Neuronal stem cell (in vitro differentiated cells): ENCODE measurements at regions not wholly inside any gene's neighbourhood (a gene's known extent, or its start where the extent isn't known, plus 50 kb on each side); places are given as distances from the start of the nearest gene placed in this dataset.

Experiments
- DNase-seq: peaks from one replicate; pipeline ENCODE4 v3.0.0-alpha.2; 2013; ENCODE audit warnings: low spot score
- H2AFZ ChIP-seq: one replicate; pipeline ENCODE4 v1.6.1; 2013; ENCODE audit warnings: mild to moderate bottlenecking, low read length, inconsistent platforms
- H2AK5ac ChIP-seq: 2 replicates; pipeline ENCODE4 v1.6.1; 2013; ENCODE audit warnings: low read depth, mild to moderate bottlenecking, inconsistent platforms, low read length, moderate library complexity, mixed read lengths
- H2BK120ac ChIP-seq: 2 replicates; pipeline ENCODE4 v1.6.1; 2013; ENCODE audit warnings: low read depth, mild to moderate bottlenecking, inconsistent platforms, low read length, moderate library complexity, mixed read lengths
- H2BK12ac ChIP-seq: one replicate; pipeline ENCODE4 v1.6.1; 2013; ENCODE audit warnings: low read length, inconsistent platforms
- H2BK15ac ChIP-seq: 2 replicates; pipeline ENCODE4 v1.6.1; 2013; ENCODE audit warnings: mild to moderate bottlenecking, low read length, inconsistent platforms, mixed read lengths
- H2BK5ac ChIP-seq: one replicate; pipeline ENCODE4 v1.6.1; 2013; ENCODE audit warnings: inconsistent platforms, mild to moderate bottlenecking, low read length, moderate library complexity
- H3K14ac ChIP-seq: one replicate; pipeline ENCODE4 v1.6.1; 2013; ENCODE audit warnings: low read length, inconsistent platforms
- H3K18ac ChIP-seq: 2 replicates; pipeline ENCODE4 v1.6.1; 2013; ENCODE audit warnings: low read length, inconsistent platforms
- H3K23ac ChIP-seq: 2 replicates; pipeline ENCODE4 v1.6.1; 2013; ENCODE audit warnings: low read depth, mild to moderate bottlenecking, mixed read lengths, low read length, inconsistent platforms; ENCODE audit not compliant: poor library complexity
- H3K27ac ChIP-seq: replicated peaks from 3 replicates; pipeline ENCODE4 v1.5.1; 2013; ENCODE audit warnings: low read length, inconsistent platforms
- H3K27me3 ChIP-seq, 3 experiments: 2 replicates each; pipeline ENCODE4 v1.6.1; 2013; ENCODE audit warnings: low read length in 3 of 3, mild to moderate bottlenecking in 2 of 3, inconsistent platforms in 1 of 3, low read depth in 1 of 3, mixed read lengths in 1 of 3, moderate library complexity in 1 of 3; ENCODE audit not compliant: control insufficient read depth in 3 of 3, insufficient read depth in 3 of 3
- H3K36me3 ChIP-seq, 2 donors: replicated peaks in 1 of 2; 2 replicates each; pipeline ENCODE4 v1.6.1; 2013; ENCODE audit warnings: low read length in 2 of 2; ENCODE audit not compliant: control insufficient read depth in 2 of 2, insufficient read depth in 2 of 2
- H3K4ac ChIP-seq: 2 replicates; pipeline ENCODE4 v1.6.1; 2013; ENCODE audit warnings: inconsistent platforms, mild to moderate bottlenecking, low read length, moderate library complexity
- H3K4me1 ChIP-seq, 2 donors: 1 replicate in 1 of 2; 2 replicates in 1 of 2; pipeline ENCODE4 v1.6.1; 2013; ENCODE audit warnings: low read length in 2 of 2, low read depth in 1 of 2; ENCODE audit not compliant: control insufficient read depth in 2 of 2, insufficient read depth in 1 of 2
- H3K4me2 ChIP-seq: one replicate; pipeline ENCODE4 v1.6.1; 2013; ENCODE audit warnings: mild to moderate bottlenecking, low read length, inconsistent platforms; ENCODE audit not compliant: insufficient read depth, poor library complexity, severe bottlenecking
- H3K4me3 ChIP-seq, 2 donors: 2 replicates each; pipeline ENCODE4 v1.5.1; 2013; ENCODE audit warnings: low read length in 2 of 2, mild to moderate bottlenecking in 2 of 2, inconsistent platforms in 1 of 2, moderate library complexity in 1 of 2
- H3K79me1 ChIP-seq: one replicate; pipeline ENCODE4 v1.6.1; 2013; ENCODE audit warnings: low read depth, mild to moderate bottlenecking, inconsistent platforms, low read length, moderate library complexity
- H3K9ac ChIP-seq: one replicate; pipeline ENCODE4 v1.6.1; 2013; ENCODE audit warnings: mild to moderate bottlenecking, low read depth, low read length, inconsistent platforms; ENCODE audit not compliant: poor library complexity
- H3K9me3 ChIP-seq, 2 donors: replicated peaks in 1 of 2; 2 replicates each; pipeline versions ENCODE3 to v1.6.1; 2013; ENCODE audit warnings: low read length in 2 of 2, mild to moderate bottlenecking in 2 of 2, inconsistent platforms in 1 of 2, low read depth in 1 of 2, mixed read lengths in 1 of 2, moderate library complexity in 1 of 2; ENCODE audit not compliant: control insufficient read depth in 2 of 2, insufficient read depth in 1 of 2
- H4K8ac ChIP-seq: one replicate; pipeline ENCODE4 v1.6.1; 2013; ENCODE audit warnings: low read depth, mild to moderate bottlenecking, inconsistent platforms, low read length, moderate library complexity
- H4K91ac ChIP-seq: one replicate; pipeline ENCODE4 v1.6.1; 2013; ENCODE audit warnings: low read length, low read depth, mild to moderate bottlenecking, inconsistent platforms; ENCODE audit not compliant: poor library complexity
- WGBS, 2 donors: extraction: QIAGEN DNeasy Blood & Tissue Kit; methylation state at CpG; one replicate each; pipeline ENCODE4 v1.1.7; 2013; ENCODE audit warnings: missing lambda C conversion rate in 2 of 2, mixed read lengths in 1 of 2; ENCODE audit not compliant: insufficient read length in 2 of 2, insufficient replicate concordance in 1 of 2; ENCODE audit errors: extremely low coverage in 2 of 2; 5-methylcytosine and 5-hydroxymethylcytosine counted together

GRCh38 chr11:128330203-128330602, 257.2 kb downstream of the ETS1 start:
- no peak overlapping the region for H2BK120ac ChIP-seq
- DNase-seq = no peak
- no peak overlapping the region for H4K8ac ChIP-seq
- H3K4me3 ChIP-seq = no peak overlapping the region
- H3K9ac ChIP-seq = no peak overlapping the region
- peaks cover 7 to 27% of the 10 kb centered on the region in 2 donors for H3K4me1 ChIP-seq
- H3K4ac ChIP-seq = no peak overlapping the region
- no peak overlapping the region for H2BK5ac ChIP-seq
- H2AK5ac ChIP-seq = no peak overlapping the region
- H3K4me2 ChIP-seq = no peak overlapping the region
- H3K79me1 ChIP-seq = no peaks in the 10 kb centered on the region
- no peak overlapping the region for H2AFZ ChIP-seq
- H4K91ac ChIP-seq = no peak overlapping the region
- no peak overlapping the region for H3K14ac ChIP-seq
- H3K27ac ChIP-seq = no peak overlapping the region
- no peaks in the 10 kb centered on the region for H3K36me3 ChIP-seq
- H2BK12ac ChIP-seq = no peak overlapping the region
- H2BK15ac ChIP-seq = no peak overlapping the region
- H3K18ac ChIP-seq = no peak overlapping the region
- WGBS, 2 donors = no CpG with 5 or more reads among the region's 2 CpGs
- no peaks in the 10 kb centered on the region for H3K9me3 ChIP-seq
- H3K23ac ChIP-seq = no peak overlapping the region
- no peaks in the 10 kb centered on the region for H3K27me3 ChIP-seq

GRCh38 chr11:128328955-128329551, 258.3 kb downstream of the ETS1 start:
- WGBS, 2 donors = no CpG with 5 or more reads among the region's 9 CpGs
- H2BK5ac ChIP-seq = no peak overlapping the region
- H2BK120ac ChIP-seq = no peak overlapping the region

GRCh38 chr11:128327274-128327673, 260.1 kb downstream of the ETS1 start:
- H3K23ac ChIP-seq = no peak overlapping the region
- H3K4me2 ChIP-seq = no peak overlapping the region
- no peak overlapping the region for H2BK5ac ChIP-seq
- no peak overlapping the region for H2AFZ ChIP-seq
- DNase-seq = no peak
- H3K36me3 ChIP-seq = no peaks in the 10 kb centered on the region
- H2BK15ac ChIP-seq = no peak overlapping the region
- no CpG with 5 or more reads among the region's 4 CpGs for WGBS, 2 donors
- no peak overlapping the region for H3K14ac ChIP-seq
- no peak overlapping the region for H2AK5ac ChIP-seq
- H3K79me1 ChIP-seq = no peaks in the 10 kb centered on the region
- H3K27me3 ChIP-seq = no peaks in the 10 kb centered on the region
- H3K4ac ChIP-seq = no peak overlapping the region
- H3K4me1 ChIP-seq = peaks cover 2 to 11% of the 10 kb centered on the region in 2 donors
- H3K9me3 ChIP-seq = no peaks in the 10 kb centered on the region
- no peak overlapping the region for H3K18ac ChIP-seq
- H3K9ac ChIP-seq = no peak overlapping the region
- H4K91ac ChIP-seq = no peak overlapping the region
- no peak overlapping the region for H3K27ac ChIP-seq
- no peak overlapping the region for H2BK120ac ChIP-seq
- no peak overlapping the region for H2BK12ac ChIP-seq
- H3K4me3 ChIP-seq = no peak overlapping the region
- no peak overlapping the region for H4K8ac ChIP-seq

More at GRCh38 chr11:128328955-128329551, 258.3 kb downstream of the ETS1 start:
- no peak overlapping the region for H3K18ac ChIP-seq
- no peaks in the 10 kb centered on the region for H3K36me3 ChIP-seq
- H3K79me1 ChIP-seq = no peaks in the 10 kb centered on the region
- no peak overlapping the region for H3K9ac ChIP-seq
- H2AK5ac ChIP-seq = no peak overlapping the region
- H3K4me1 ChIP-seq = peaks cover 2 to 21% of the 10 kb centered on the region in 2 donors
- no peak overlapping the region for H2AFZ ChIP-seq
- no peak overlapping the region for H3K23ac ChIP-seq
- DNase-seq = no peak
- no peak overlapping the region for H2BK15ac ChIP-seq
- H2BK12ac ChIP-seq = no peak overlapping the region
- H3K4ac ChIP-seq = no peak overlapping the region
- no peak overlapping the region for H4K91ac ChIP-seq
- no peak overlapping the region for H3K4me2 ChIP-seq
- no peak overlapping the region for H4K8ac ChIP-seq
- no peak overlapping the region for H3K14ac ChIP-seq
- no peaks in the 10 kb centered on the region for H3K9me3 ChIP-seq
- no peak overlapping the region for H3K4me3 ChIP-seq
- H3K27me3 ChIP-seq = no peaks in the 10 kb centered on the region
- H3K27ac ChIP-seq = no peak overlapping the region

- H3K18ac ChIP-seq = no peak overlapping the region
- H3K9me3 ChIP-seq = no peaks in the 10 kb centered on the region
- no peaks in the 10 kb centered on the region for H3K27me3 ChIP-seq
- no peak overlapping the region for H3K14ac ChIP-seq
- H3K4me1 ChIP-seq = peaks cover 2 to 11% of the 10 kb centered on the region in 2 donors
- no peak overlapping the region for H2BK5ac ChIP-seq
- H3K79me1 ChIP-seq = no peaks in the 10 kb centered on the region
- H2BK120ac ChIP-seq = no peak overlapping the region
- no peak overlapping the region for H3K4me2 ChIP-seq
- no peak overlapping the region for H3K4ac ChIP-seq
- no CpG with 5 or more reads among the region's 7 CpGs for WGBS, 2 donors
- H2BK15ac ChIP-seq = no peak overlapping the region
- no peaks in the 10 kb centered on the region for H3K36me3 ChIP-seq
- no peak overlapping the region for H2BK12ac ChIP-seq
- H4K8ac ChIP-seq = no peak overlapping the region
- no peak overlapping the region for H3K23ac ChIP-seq
- DNase-seq = no peak
- H3K27ac ChIP-seq = no peak overlapping the region
- H2AFZ ChIP-seq = no peak overlapping the region
- no peak overlapping the region for H3K4me3 ChIP-seq
- no peak overlapping the region for H4K91ac ChIP-seq
- no peak overlapping the region for H3K9ac ChIP-seq
- H2AK5ac ChIP-seq = no peak overlapping the region
Observed at GRCh38 chr11:128326791-128327190, 260.6 kb downstream of the ETS1 start.
